ENCODE measurements at regions not wholly inside any gene's neighbourhood (a gene's known extent, or its start where the extent isn't known, plus 50 kb on each side); places are given as distances from the start of the nearest gene placed in this dataset.

DNA sequence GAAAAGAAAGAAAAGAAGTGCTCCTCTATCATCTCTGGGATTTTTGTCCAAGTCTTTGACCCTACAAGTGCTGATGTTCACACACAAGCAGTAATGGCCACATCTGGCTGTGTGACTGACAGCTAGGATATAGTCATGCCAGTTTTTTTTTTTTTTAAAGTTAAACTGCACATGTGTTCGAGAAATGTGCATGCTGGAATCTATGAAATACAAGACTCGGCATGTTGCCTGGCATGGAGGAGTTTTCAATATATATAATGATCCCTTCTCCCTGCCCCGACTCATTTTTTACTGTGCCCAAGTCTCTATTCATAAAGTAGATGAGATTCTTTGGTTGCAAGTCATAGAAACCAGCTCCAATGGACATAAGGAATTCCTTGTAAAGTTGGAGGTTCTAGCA lies 60.4 kb upstream of the FGFR2 start:
- ChIA-PET POLR2A (no interaction called here), CTCF (no interaction called here)
- in situ Hi-C loops (cut with HindIII; ENCODE audit: low pct_unique_long_range_greater_than_20kb, low sequenced_read_pairs), result no loop called here
- no peaks in the 10 kb centered on the region for H3K36me3 ChIP-seq (ENCODE audit: control insufficient read depth, insufficient read depth, low read length)
- H3K4me3 ChIP-seq (ENCODE audit: low read depth in 2 of 2, low read length in 2 of 2), result no peak overlapping the region
- no TSS peak for BruUV-seq (replicated peaks)
- no peak overlapping the region for H3K27ac ChIP-seq (ENCODE audit: low read length)
- intact Hi-C loops (cut with micrococcal nuclease; ENCODE audit: unreplicated experiment), result no loop called here
- no peaks in the 10 kb centered on the region for H3K27me3 ChIP-seq (ENCODE audit: control insufficient read depth, insufficient read depth, low read length)
- DNase-seq (ENCODE audit: low read depth, low spot score) (no peak), ATAC-seq (no peak)
- TF ChIP-seq, protein P1, sequence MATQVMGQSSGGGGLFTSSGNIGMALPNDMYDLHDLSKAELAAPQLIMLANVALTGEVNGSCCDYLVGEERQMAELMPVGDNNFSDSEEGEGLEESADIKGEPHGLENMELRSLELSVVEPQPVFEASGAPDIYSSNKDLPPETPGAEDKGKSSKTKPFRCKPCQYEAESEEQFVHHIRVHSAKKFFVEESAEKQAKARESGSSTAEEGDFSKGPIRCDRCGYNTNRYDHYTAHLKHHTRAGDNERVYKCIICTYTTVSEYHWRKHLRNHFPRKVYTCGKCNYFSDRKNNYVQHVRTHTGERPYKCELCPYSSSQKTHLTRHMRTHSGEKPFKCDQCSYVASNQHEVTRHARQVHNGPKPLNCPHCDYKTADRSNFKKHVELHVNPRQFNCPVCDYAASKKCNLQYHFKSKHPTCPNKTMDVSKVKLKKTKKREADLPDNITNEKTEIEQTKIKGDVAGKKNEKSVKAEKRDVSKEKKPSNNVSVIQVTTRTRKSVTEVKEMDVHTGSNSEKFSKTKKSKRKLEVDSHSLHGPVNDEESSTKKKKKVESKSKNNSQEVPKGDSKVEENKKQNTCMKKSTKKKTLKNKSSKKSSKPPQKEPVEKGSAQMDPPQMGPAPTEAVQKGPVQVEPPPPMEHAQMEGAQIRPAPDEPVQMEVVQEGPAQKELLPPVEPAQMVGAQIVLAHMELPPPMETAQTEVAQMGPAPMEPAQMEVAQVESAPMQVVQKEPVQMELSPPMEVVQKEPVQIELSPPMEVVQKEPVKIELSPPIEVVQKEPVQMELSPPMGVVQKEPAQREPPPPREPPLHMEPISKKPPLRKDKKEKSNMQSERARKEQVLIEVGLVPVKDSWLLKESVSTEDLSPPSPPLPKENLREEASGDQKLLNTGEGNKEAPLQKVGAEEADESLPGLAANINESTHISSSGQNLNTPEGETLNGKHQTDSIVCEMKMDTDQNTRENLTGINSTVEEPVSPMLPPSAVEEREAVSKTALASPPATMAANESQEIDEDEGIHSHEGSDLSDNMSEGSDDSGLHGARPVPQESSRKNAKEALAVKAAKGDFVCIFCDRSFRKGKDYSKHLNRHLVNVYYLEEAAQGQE (IDR thresholded peaks at IDR 0.05; ENCODE audit: insufficient read depth in 1 of 2, low read depth in 2 of 2, low read length in 1 of 2), result no peak
- TF ChIP-seq POLR2AphosphoS5 (IDR thresholded peaks at IDR 0.05; ENCODE audit: low read depth, low read length), result no peak
- TF ChIP-seq TCF7L2 (IDR thresholded peaks at IDR 0.05; ENCODE audit: low read depth, low read length), result no peak
- no peak for TF ChIP-seq SIN3A (IDR thresholded peaks at IDR 0.05; ENCODE audit: borderline replicate concordance, insufficient read depth, low read depth, low read length)
- TF ChIP-seq, protein P2, sequence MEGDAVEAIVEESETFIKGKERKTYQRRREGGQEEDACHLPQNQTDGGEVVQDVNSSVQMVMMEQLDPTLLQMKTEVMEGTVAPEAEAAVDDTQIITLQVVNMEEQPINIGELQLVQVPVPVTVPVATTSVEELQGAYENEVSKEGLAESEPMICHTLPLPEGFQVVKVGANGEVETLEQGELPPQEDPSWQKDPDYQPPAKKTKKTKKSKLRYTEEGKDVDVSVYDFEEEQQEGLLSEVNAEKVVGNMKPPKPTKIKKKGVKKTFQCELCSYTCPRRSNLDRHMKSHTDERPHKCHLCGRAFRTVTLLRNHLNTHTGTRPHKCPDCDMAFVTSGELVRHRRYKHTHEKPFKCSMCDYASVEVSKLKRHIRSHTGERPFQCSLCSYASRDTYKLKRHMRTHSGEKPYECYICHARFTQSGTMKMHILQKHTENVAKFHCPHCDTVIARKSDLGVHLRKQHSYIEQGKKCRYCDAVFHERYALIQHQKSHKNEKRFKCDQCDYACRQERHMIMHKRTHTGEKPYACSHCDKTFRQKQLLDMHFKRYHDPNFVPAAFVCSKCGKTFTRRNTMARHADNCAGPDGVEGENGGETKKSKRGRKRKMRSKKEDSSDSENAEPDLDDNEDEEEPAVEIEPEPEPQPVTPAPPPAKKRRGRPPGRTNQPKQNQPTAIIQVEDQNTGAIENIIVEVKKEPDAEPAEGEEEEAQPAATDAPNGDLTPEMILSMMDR (IDR thresholded peaks at IDR 0.05), result no peak
- H3K9me3 ChIP-seq (ENCODE audit: control insufficient read depth, insufficient read depth, low read depth, low read length), result no peaks in the 10 kb centered on the region
- H3K4me1 ChIP-seq (ENCODE audit: control insufficient read depth, insufficient read depth, low read length), result no peaks in the 10 kb centered on the region

- ATAC-seq (no peak), DNase-seq (ENCODE audit: low read depth, low spot score) (no peak)
- TF ChIP-seq POLR2AphosphoS5 (IDR thresholded peaks at IDR 0.05; ENCODE audit: low read depth, low read length) (no peak), TCF7L2 (IDR thresholded peaks at IDR 0.05; ENCODE audit: low read depth, low read length) (no peak), SIN3A (IDR thresholded peaks at IDR 0.05; ENCODE audit: borderline replicate concordance, insufficient read depth, low read depth, low read length) (no peak)
- TF ChIP-seq, protein P2 (IDR thresholded peaks at IDR 0.05), result no peak
- TF ChIP-seq, protein P1 (IDR thresholded peaks at IDR 0.05; ENCODE audit: insufficient read depth in 1 of 2, low read depth in 2 of 2, low read length in 1 of 2), result no peak
- H3K9me3 ChIP-seq (ENCODE audit: control insufficient read depth, insufficient read depth, low read depth, low read length), result no peaks in the 10 kb centered on the region
- H3K36me3 ChIP-seq (ENCODE audit: control insufficient read depth, insufficient read depth, low read length), result no peaks in the 10 kb centered on the region
- no TSS peak for BruUV-seq (replicated peaks)
- H3K4me3 ChIP-seq (ENCODE audit: low read depth in 2 of 2, low read length in 2 of 2), result no peak overlapping the region
- H3K27me3 ChIP-seq (ENCODE audit: control insufficient read depth, insufficient read depth, low read length), result no peaks in the 10 kb centered on the region
- no peaks in the 10 kb centered on the region for H3K4me1 ChIP-seq (ENCODE audit: control insufficient read depth, insufficient read depth, low read length)
- POLR2A ChIA-PET, result no interaction called here
- CTCF ChIA-PET, result no interaction called here
- intact Hi-C loops (cut with micrococcal nuclease; ENCODE audit: unreplicated experiment) (no loop called here), in situ Hi-C loops (cut with HindIII; ENCODE audit: low pct_unique_long_range_greater_than_20kb, low sequenced_read_pairs) (no loop called here)
- no peak overlapping the region for H3K27ac ChIP-seq (ENCODE audit: low read length)
Measured at GRCh38 chr10:121658111-121658510, 59.9 kb upstream of the FGFR2 start.

All from Panc1 (cell line).